IMR-90 (cell line): ENCODE measurements at regions not wholly inside any gene's neighbourhood (a gene's known extent, or its start where the extent isn't known, plus 50 kb on each side); places are given as distances from the start of the nearest gene placed in this dataset.

ENCODE experiments used
- CHD1 ChIP-seq: IDR thresholded peaks from 2 replicates; pipeline ENCODE4 v1.6.1; 2012; ENCODE audit warnings: low read depth, low read length, improper control_type of control experiment
- CTCF ChIP-seq: conservative IDR thresholded peaks from 2 replicates; pipeline ENCODE4 v1.5.1; 2012; ENCODE audit warnings: mild to moderate bottlenecking, low read depth, low read length, improper control_type of control experiment
- FOS ChIP-seq: fragments of 150-350 bp; IDR thresholded peaks from 2 replicates; pipeline ENCODE4 v1.6.1; 2016; ENCODE audit warnings: low read depth, low read length
- POLR2A ChIP-seq: IDR thresholded peaks from 2 replicates; pipeline ENCODE4 v1.6.1; 2012; ENCODE audit warnings: mild to moderate bottlenecking, low read depth, low read length
- RAD21 ChIP-seq: IDR thresholded peaks from 2 replicates; pipeline ENCODE4 v1.6.1; 2012; ENCODE audit warnings: low read length, improper control_type of control experiment
- RCOR1 ChIP-seq: IDR thresholded peaks from 2 replicates; pipeline ENCODE4 v1.6.1; 2012; ENCODE audit warnings: mild to moderate bottlenecking, low read length, improper control_type of control experiment; ENCODE audit not compliant: insufficient replicate concordance
- RFX5 ChIP-seq: IDR thresholded peaks from 2 replicates; pipeline ENCODE4 v1.8.0; 2012; ENCODE audit warnings: low read depth, mild to moderate bottlenecking, low read length, moderate library complexity
- SMC3 ChIP-seq: fragments of 150-350 bp; IDR thresholded peaks from 2 replicates; pipeline ENCODE4 v1.6.1; 2016; ENCODE audit warnings: low read depth, mild to moderate bottlenecking, antibody characterized with exemption, low read length, moderate library complexity

- TF ChIP-seq CTCF, result no peak
- no peak for TF ChIP-seq POLR2A
- TF ChIP-seq SMC3, result no peak
- no peak for TF ChIP-seq RFX5
- no peak for TF ChIP-seq RAD21
- no peak for TF ChIP-seq FOS
- no peak for TF ChIP-seq CHD1
- no peak for TF ChIP-seq RCOR1
These were observed 101.6 kb downstream of the SLC25A46 start for GRCh38 chr5:110840347-110840960.
